Activated CD4-positive, alpha-beta memory T cell treated with anti-CD3 and anti-CD28 coated beads, Interleukin-2, amount 10 ng/mL, durations not matched to agents 7 days and 5 days (primary cell): ENCODE measurements at regions not wholly inside any gene's neighbourhood (a gene's known extent, or its start where the extent isn't known, plus 50 kb on each side); places are given as distances from the start of the nearest gene placed in this dataset.
"Not testable (repeated sequence)": the region's sequence is repeated elsewhere in the genome, so short reads cannot be mapped to it uniquely, and the experiment has no call there.

Experiments used
- CTCF ChIA-PET: fragments of 350-600 bp; sonication (Branson Sonifier 250); formaldehyde crosslinking; loops from one replicate; lab custom pipeline; 2021; ENCODE audit warnings: antibody characterized with exemption, inconsistent platforms; lab: Charles Lee
- POLR2A ChIA-PET: fragments of 350-600 bp; sonication (Branson Sonifier 250); formaldehyde crosslinking; loops from one replicate; lab custom pipeline; 2021; ENCODE audit warnings: antibody characterized with exemption; lab: Charles Lee
- DNase-seq: peaks from one replicate; pipeline ENCODE4 v3.0.0-alpha.2; 2020
- H3K27ac Mint-ChIP-seq: one replicate; pipeline ENCODE4 v1.8.0; 2021; ENCODE audit warnings: mild to moderate bottlenecking, mixed read lengths
- H3K27me3 Mint-ChIP-seq: one replicate; pipeline ENCODE4 v1.8.0; 2021; ENCODE audit warnings: mixed read lengths
- H3K36me3 Mint-ChIP-seq: one replicate; pipeline ENCODE4 v1.8.0; 2021; ENCODE audit warnings: low read depth, mixed read lengths
- H3K4me1 Mint-ChIP-seq: one replicate; pipeline ENCODE4 v1.8.0; 2021; ENCODE audit warnings: mixed read lengths
- H3K4me3 Mint-ChIP-seq: one replicate; pipeline ENCODE4 v1.8.0; 2021; ENCODE audit warnings: mild to moderate bottlenecking, mixed read lengths
- H3K9me3 Mint-ChIP-seq: one replicate; pipeline ENCODE4 v1.8.0; 2021; ENCODE audit warnings: mixed read lengths

DNA sequence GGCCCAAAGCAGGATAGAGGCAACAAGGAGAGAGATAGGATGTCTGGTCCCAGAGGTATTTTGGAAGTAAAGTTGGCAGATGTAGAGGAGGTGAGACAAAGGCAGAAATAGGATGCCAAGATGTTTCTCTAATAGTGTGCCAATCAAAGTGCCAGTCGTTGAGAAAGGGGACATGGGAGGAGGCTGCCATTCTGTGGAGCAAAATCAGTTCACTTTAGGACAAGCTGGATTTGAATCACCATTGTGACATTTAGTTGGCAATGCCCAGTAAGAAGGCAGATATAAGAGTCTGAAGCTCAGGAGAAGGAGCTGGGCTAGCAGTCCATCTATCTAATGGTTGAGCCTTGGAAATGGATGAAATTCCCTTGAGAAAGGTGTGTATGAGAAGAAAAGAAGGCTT lies 53.8 kb downstream of the ADRB2 start:
- H3K36me3 Mint-ChIP-seq = no peaks in the 10 kb centered on the region
- POLR2A ChIA-PET = interaction anchor here (1.0 kb wide), 1 partner anchor 55 kb away, joined by 3 read pairs; no protein-coding TSS in a partner anchor
- CTCF ChIA-PET = no interaction called here

DNA sequence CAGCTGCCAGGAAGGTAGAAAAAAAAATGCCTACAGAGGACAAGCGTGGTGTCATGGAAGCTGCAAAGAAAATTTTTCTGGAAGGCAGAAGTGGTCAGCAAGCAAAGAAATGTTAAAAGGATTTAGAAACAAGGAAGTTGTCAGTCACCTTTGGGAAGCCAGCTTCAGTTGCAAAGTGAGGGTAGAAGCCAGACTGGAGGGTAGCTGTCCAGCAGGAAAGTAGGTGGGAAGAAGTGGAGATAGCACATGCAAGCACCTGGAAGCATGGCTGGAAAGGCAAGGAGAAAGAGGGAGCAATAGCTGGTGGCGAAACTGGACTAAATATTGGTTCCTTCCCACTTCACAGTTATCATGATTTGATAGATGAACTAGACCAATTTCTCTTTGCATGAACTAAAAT lies 54.3 kb downstream of the ADRB2 start:
- no peak for DNase-seq
- Mint-ChIP-seq H3K27me3 (peaks cover 8% of the 10 kb centered on the region), H3K4me1 (no peaks in the 10 kb centered on the region), H3K9me3 (no peaks in the 10 kb centered on the region), H3K4me3 (no peak overlapping the region), H3K36me3 (no peaks in the 10 kb centered on the region), H3K27ac (no peak overlapping the region)
- POLR2A ChIA-PET = interaction anchor here (1.0 kb wide), 1 partner anchor 55 kb away, joined by 3 read pairs; no protein-coding TSS in a partner anchor
- CTCF ChIA-PET = no interaction called here

More for the DNA sequence above, 53.8 kb downstream of the ADRB2 start:
- Mint-ChIP-seq H3K4me3 (no peak overlapping the region), H3K27me3 (peaks cover 8% of the 10 kb centered on the region), H3K27ac (no peak overlapping the region), H3K9me3 (no peaks in the 10 kb centered on the region), H3K4me1 (no peaks in the 10 kb centered on the region)
- no peak for DNase-seq

GRCh38 chr5:148882332-148882731 lies 55.9 kb downstream of the ADRB2 start:
- Mint-ChIP-seq H3K36me3 (no peaks in the 10 kb centered on the region), H3K4me1 (no peaks in the 10 kb centered on the region), H3K9me3 (no peaks in the 10 kb centered on the region), H3K4me3 (no peak overlapping the region), H3K27me3 (peaks cover 8% of the 10 kb centered on the region), H3K27ac (no peak overlapping the region)
- ChIA-PET CTCF (no interaction called here), POLR2A (no interaction called here)
- DNase-seq = no peak

DNA sequence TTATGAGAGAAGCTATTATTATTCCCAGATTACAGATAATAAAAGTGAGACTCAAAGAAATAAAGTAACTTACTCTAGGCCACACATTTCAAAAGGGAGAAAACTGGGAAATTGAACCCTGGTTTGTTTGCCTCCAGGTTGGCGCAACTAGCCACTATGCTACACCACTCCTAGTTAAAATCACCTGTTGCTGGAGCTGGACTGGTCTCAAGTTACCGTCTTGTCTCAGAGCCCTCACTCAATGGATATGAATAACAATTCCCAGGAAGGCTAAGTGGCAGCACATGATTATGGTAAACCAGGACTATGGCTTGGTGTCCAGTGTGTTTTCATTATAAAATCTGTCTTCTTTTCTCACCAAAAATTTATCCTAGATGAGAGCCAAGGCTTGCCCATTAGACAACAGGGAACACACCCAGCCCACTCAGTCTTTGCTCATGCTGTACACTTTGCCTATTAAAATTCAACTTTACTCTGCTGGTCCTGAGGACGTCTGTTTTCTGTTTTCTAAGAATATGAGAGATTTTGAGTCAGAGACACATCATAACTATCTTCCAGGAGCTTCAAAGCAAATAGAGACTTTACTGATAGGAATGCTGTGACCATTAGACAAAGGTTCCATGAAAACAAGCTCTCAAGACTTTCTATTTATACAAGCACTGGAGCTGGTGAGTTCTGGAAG lies 58.1 kb downstream of the ADRB2 start:
- Mint-ChIP-seq H3K4me3 (no peak overlapping the region), H3K9me3 (peaks cover 4% of the 10 kb centered on the region), H3K36me3 (no peaks in the 10 kb centered on the region), H3K27me3 (peaks cover 14% of the 10 kb centered on the region), H3K4me1 (no peaks in the 10 kb centered on the region), H3K27ac (no peak overlapping the region)
- ChIA-PET POLR2A (no interaction called here), CTCF (interaction anchor here (1.1 kb wide), 1 partner anchor 10 kb away, joined by 4 read pairs; no protein-coding TSS in a partner anchor)
- DNase-seq = no peak

DNA sequence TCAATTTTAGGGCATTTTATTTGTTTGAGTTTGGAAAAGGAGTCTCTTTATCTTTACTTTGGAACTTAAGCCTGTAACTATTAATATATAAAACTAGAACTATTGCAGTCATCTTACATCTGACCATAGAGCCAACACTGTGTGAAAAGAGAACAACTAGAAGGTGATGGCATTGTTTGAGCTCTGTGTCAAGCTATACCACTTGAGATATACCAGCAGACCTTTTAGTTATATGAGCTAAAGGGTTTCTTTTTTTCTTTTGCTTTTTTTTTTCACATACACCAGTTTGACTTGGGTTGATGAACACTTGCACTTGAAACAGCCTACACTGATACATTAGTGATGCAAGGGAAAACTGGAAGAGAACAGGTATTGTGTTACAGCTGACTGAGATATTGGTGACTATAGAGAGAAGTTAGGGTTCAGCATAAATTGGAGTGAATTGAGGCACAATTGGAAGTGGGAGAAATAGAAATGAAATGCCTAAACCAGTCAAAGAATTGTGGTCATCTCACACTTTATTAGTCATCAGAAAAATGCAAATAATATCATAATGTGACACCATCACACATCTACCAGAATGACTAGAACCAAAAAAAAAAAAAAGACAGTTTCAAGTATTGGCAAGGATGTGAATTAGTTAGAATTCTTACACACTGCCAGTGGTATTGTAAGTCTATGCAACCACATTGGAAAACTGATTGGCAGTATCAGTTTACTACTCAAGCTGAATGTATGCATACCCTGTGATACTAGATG lies 60.9 kb downstream of the ADRB2 start:
- no peak for DNase-seq
- POLR2A ChIA-PET = no interaction called here
- CTCF ChIA-PET = no interaction called here

DNA sequence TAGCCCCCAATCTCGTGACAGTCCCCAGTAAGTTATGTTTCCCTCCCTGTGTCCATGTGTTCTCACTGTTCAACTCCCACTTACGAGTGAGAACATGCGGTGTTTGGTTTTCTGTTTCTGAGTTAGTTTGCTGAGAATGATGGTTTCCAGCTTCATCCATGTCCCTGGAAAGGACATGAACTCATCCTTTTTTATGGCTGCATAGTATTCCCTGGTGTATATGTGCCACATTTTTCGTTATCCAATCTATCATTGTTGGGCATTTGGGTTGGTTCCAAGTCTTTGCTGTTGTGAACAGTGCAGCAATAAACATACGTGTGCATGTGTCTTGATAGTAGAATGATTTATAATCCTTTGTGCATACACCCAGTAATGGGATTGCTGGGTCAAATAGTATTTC lies 63.5 kb downstream of the ADRB2 start:
- H3K4me3 Mint-ChIP-seq, H3K4me1 Mint-ChIP-seq, H3K27ac Mint-ChIP-seq, DNase-seq, POLR2A ChIA-PET, CTCF ChIA-PET: not testable (repeated sequence)
- H3K9me3 Mint-ChIP-seq = peaks cover 16% of the 10 kb centered on the region
- peaks cover 10% of the 10 kb centered on the region for H3K36me3 Mint-ChIP-seq
- peaks cover 14% of the 10 kb centered on the region for H3K27me3 Mint-ChIP-seq

More for the DNA sequence above, 60.9 kb downstream of the ADRB2 start:
- Mint-ChIP-seq H3K4me1 (no peaks in the 10 kb centered on the region), H3K27me3 (peaks cover 9% of the 10 kb centered on the region), H3K4me3 (no peak overlapping the region), H3K27ac (no peak overlapping the region), H3K36me3 (peaks cover 4% of the 10 kb centered on the region), H3K9me3 (peaks cover 9% of the 10 kb centered on the region)

- not testable (repeated sequence) for DNase-seq, H3K36me3 Mint-ChIP-seq, H3K27ac Mint-ChIP-seq, H3K4me3 Mint-ChIP-seq, H3K9me3 Mint-ChIP-seq, H3K4me1 Mint-ChIP-seq
- ChIA-PET POLR2A (interaction anchor here (0.6 kb wide), 1 partner anchor 456 kb away, joined by 3 read pairs; no protein-coding TSS in a partner anchor), CTCF (interaction anchor here (1.3 kb wide), 1 partner anchor 11 kb away, joined by 4 read pairs; no protein-coding TSS in a partner anchor)
- H3K27me3 Mint-ChIP-seq = peaks cover 11% of the 10 kb centered on the region
Observed at GRCh38 chr5:148895441-148895840, 69.0 kb downstream of the ADRB2 start.

DNA sequence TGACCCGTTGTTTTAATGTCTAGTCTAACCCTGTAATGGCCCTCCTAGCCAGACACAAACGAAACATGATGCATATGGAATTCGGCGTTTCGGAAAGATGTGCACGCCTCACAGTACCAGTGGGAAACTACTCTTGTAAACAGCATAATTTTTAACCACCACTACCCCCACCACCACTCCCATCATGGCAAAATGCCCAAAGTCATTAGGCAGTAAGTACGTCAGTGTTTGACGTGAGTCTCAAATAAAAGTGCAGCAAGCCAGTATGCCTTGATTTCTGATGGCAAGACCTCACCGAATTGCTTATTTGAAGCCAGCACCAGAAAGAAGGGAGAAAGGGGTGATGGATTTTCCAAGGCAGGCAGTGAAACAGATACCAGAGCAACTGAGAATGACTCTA lies 71.4 kb downstream of the ADRB2 start:
- POLR2A ChIA-PET = no interaction called here
- Mint-ChIP-seq H3K4me1 (peaks cover 5% of the 10 kb centered on the region), H3K36me3 (peaks cover 6% of the 10 kb centered on the region), H3K27ac (no peak overlapping the region), H3K9me3 (peaks cover 6% of the 10 kb centered on the region), H3K27me3 (peaks cover 9% of the 10 kb centered on the region), H3K4me3 (no peak overlapping the region)
- CTCF ChIA-PET = no interaction called here
- no peak for DNase-seq

- POLR2A ChIA-PET = no interaction called here
- peaks cover 4% of the 10 kb centered on the region for H3K9me3 Mint-ChIP-seq
- H3K27ac Mint-ChIP-seq = no peak overlapping the region
- no peak for DNase-seq
- peaks cover 5% of the 10 kb centered on the region for H3K4me1 Mint-ChIP-seq
- CTCF ChIA-PET = interaction anchor here (1.2 kb wide), 1 partner anchor 59 kb away, joined by 3 read pairs; no protein-coding TSS in a partner anchor
- H3K27me3 Mint-ChIP-seq = peaks cover 6% of the 10 kb centered on the region
- no peak overlapping the region for H3K4me3 Mint-ChIP-seq
- peaks cover 6% of the 10 kb centered on the region for H3K36me3 Mint-ChIP-seq
Observed at GRCh38 chr5:148898413-148899075, 72.1 kb downstream of the ADRB2 start.

GRCh38 chr5:148899993-148900392 lies 73.6 kb downstream of the ADRB2 start:
- Mint-ChIP-seq H3K36me3 (no peaks in the 10 kb centered on the region), H3K4me3 (no peak overlapping the region)

DNA sequence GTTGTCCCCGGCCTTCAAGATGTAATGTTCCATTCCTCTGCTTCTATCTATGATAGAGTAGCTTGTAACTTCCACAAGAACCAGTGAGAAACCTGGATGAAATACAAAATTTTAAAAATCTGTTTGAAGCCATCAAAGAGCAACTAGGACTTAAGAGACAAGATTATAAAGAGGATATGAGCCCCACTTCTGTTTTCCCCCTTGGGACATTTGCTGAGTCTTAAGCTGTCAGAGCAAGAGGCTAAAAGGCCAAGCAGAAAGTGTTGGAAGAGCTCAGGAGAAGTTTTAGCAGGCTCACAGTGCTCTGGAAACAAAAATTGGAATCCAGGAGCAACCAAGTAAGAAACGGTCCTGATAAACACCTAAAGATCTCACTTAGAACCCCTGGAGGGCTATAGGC lies 76.1 kb downstream of the ADRB2 start:
- Mint-ChIP-seq H3K4me1 (no peaks in the 10 kb centered on the region), H3K27me3 (no peaks in the 10 kb centered on the region), H3K36me3 (no peaks in the 10 kb centered on the region), H3K9me3 (no peaks in the 10 kb centered on the region), H3K27ac (no peak overlapping the region), H3K4me3 (no peak overlapping the region)
- no peak for DNase-seq
- POLR2A ChIA-PET = no interaction called here
- CTCF ChIA-PET = no interaction called here

More at GRCh38 chr5:148899993-148900392, 73.6 kb downstream of the ADRB2 start:
- Mint-ChIP-seq H3K27ac (no peak overlapping the region), H3K9me3 (no peaks in the 10 kb centered on the region), H3K4me1 (peaks cover 3% of the 10 kb centered on the region), H3K27me3 (peaks cover 6% of the 10 kb centered on the region)
- DNase-seq = no peak
- POLR2A ChIA-PET = no interaction called here
- CTCF ChIA-PET = interaction anchor here (0.9 to 1.3 kb wide), 4 partner anchors 11 to 169 kb away, joined by 3 to 4 read pairs (median 4); no protein-coding TSS in a partner anchor

DNA sequence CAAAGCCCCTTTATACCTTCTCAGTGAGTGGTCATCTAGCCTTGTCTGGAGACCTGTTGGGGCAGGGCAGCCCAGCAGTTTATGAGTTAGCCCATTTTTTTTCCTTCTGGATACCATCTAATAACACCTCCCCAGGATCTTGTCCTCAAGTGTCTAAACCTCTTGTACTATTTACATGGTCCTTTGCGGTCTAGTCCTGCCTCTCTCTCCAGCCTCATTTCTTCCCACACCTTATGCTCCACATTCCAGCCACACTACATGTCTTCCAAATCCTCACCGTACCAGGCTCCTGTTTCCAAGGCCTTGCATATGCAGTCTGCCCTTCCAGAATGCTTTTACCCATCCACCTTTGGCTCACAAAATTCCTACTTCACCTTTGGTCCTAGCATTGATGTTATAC lies 77.2 kb downstream of the ADRB2 start:
- H3K36me3 Mint-ChIP-seq = no peaks in the 10 kb centered on the region
- no peaks in the 10 kb centered on the region for H3K9me3 Mint-ChIP-seq
- no peaks in the 10 kb centered on the region for H3K27me3 Mint-ChIP-seq
- DNase-seq = no peak
- ChIA-PET POLR2A (no interaction called here), CTCF (no interaction called here)
- no peak overlapping the region for H3K27ac Mint-ChIP-seq
- no peak overlapping the region for H3K4me3 Mint-ChIP-seq
- no peaks in the 10 kb centered on the region for H3K4me1 Mint-ChIP-seq

DNA sequence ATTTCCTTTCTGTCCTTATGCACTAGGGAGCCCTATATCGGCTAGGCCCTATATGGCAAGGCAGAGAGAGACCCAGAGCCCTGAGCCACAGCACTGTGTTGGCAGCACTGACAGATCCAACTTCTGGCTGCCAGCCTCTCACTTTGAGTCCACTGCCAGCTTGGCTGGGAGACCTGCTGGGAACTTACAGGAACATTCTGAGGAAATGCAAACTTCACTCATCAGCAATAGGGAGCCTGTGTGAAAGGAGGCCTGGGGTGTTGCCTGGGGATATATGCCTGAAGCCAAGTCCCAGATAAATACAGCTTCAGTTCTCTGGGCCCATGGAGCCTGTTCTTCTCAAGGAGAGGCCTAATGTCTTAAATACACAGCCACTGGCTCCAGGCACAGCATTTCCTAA lies 78.0 kb downstream of the ADRB2 start:
- no peak for DNase-seq
- no peaks in the 10 kb centered on the region for H3K4me1 Mint-ChIP-seq
- no peak overlapping the region for H3K4me3 Mint-ChIP-seq
- H3K9me3 Mint-ChIP-seq = no peaks in the 10 kb centered on the region
- CTCF ChIA-PET = no interaction called here
- no peaks in the 10 kb centered on the region for H3K36me3 Mint-ChIP-seq
- no peaks in the 10 kb centered on the region for H3K27me3 Mint-ChIP-seq
- no peak overlapping the region for H3K27ac Mint-ChIP-seq
- POLR2A ChIA-PET = no interaction called here
